ENCODE measurements at regions not wholly inside any gene's neighbourhood (a gene's known extent, or its start where the extent isn't known, plus 50 kb on each side); places are given as distances from the start of the nearest gene placed in this dataset.

- TF ChIP-seq POLR2AphosphoS5 (IDR thresholded peaks at IDR 0.05) (no peak), POLR2A (IDR thresholded peaks at IDR 0.05) (no peak)
These were observed 260.9 kb upstream of the TFPI start for GRCh38 chr2:187815113-187815512.
